ENCODE measurements at regions not wholly inside any gene's neighbourhood (a gene's known extent, or its start where the extent isn't known, plus 50 kb on each side); places are given as distances from the start of the nearest gene placed in this dataset.

DNA sequence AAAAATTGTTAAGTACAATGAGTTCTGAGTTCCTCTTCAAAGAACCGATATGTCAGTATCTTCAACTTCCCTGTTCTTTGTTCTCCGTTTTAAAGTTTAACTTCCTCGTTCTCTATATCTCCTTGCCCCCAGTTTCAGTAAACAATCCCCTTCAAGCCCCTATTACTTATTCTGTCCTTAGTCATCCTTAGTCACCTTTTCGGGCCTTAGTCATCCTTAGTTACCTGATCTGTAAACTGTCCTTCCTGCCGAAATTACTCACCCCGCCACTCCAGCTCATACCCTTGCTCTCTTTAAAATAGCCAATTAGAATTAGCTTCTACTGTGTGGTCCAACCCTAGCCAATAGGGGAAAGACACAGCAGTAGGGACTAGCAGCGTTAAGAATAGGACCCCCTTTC is 1165.6 kb downstream of the NSUN3 start:
- TF ChIP-seq, protein P1, sequence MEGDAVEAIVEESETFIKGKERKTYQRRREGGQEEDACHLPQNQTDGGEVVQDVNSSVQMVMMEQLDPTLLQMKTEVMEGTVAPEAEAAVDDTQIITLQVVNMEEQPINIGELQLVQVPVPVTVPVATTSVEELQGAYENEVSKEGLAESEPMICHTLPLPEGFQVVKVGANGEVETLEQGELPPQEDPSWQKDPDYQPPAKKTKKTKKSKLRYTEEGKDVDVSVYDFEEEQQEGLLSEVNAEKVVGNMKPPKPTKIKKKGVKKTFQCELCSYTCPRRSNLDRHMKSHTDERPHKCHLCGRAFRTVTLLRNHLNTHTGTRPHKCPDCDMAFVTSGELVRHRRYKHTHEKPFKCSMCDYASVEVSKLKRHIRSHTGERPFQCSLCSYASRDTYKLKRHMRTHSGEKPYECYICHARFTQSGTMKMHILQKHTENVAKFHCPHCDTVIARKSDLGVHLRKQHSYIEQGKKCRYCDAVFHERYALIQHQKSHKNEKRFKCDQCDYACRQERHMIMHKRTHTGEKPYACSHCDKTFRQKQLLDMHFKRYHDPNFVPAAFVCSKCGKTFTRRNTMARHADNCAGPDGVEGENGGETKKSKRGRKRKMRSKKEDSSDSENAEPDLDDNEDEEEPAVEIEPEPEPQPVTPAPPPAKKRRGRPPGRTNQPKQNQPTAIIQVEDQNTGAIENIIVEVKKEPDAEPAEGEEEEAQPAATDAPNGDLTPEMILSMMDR (IDR thresholded peaks at IDR 0.05): no peak
- TF ChIP-seq POLR2A (IDR thresholded peaks at IDR 0.05): no peak
